Right lung (tissue), 2 donors: ENCODE measurements at regions not wholly inside any gene's neighbourhood (a gene's known extent, or its start where the extent isn't known, plus 50 kb on each side); places are given as distances from the start of the nearest gene placed in this dataset.
"Not testable (repeated sequence)": the region's sequence is repeated elsewhere in the genome, so short reads cannot be mapped to it uniquely, and the experiment has no call there.

Experiments used
- DNase-seq, 2 donors: peaks; one replicate each; pipeline ENCODE4 v3.0.0-alpha.2; 2013

DNA sequence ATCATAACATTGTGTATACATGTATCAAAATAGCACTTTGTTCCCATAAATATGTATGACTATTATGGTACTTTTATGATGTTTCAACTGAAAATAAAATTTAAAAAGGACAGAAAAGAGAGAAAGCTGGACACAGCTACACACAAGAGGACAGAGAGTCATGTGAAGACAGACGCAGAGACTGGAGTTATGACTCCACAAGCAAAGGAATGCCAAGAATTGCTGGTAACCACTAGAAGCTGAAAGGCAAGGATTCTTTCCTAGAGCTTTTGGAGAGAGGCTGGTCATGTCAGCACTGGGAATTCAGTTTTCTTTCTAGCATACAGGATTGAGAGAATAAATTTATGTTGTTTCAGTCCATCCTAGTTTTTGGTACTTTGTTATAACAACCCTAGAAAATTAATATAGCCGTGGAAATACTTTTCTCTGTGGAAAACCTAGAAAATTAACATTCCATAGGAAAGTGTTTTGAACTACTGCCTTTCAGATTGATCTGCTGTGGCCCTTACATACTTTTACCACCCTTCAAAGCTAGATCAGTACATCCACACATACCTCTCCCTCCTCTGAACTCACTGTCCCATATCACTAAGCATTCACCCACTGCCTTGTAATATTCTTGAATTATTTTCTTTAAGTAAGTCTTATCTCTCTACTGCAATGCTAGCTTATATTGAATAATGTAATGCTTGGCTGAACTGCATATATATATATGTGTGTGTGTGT, 575.3 kb downstream of the IPMK start:
- no peak for DNase-seq

DNA sequence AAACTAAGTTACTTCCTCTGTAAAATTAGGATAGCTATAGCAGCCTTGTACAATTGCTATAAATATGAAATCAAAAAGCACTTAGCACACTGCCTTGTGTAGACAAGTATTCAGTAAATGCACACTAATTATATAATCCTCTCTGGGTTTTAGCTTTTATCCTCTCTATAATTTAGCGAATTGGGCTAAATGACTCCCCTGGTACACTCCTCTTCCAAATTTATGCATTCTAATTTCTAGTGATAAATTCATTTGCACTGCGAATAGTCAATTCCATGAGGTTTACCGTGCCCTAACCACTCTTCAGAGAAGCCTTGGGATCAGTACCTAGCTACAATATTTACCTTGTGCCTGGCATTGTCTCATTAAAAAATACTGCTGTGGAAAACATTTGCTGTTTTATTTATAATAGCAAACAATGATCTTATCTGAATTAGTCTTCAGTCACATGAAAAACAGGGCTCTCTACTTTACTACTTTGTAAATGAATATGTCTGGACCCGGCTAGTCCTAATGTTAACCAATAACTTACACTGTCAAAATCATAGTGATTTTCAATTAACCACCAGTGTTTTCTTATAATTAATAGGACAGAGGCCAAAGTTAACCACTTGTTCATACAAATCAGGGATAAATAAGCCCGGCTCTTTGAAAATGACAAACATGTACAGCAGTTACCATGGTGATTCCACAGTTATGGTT, 577.9 kb downstream of the IPMK start:
- no peak for DNase-seq

DNA sequence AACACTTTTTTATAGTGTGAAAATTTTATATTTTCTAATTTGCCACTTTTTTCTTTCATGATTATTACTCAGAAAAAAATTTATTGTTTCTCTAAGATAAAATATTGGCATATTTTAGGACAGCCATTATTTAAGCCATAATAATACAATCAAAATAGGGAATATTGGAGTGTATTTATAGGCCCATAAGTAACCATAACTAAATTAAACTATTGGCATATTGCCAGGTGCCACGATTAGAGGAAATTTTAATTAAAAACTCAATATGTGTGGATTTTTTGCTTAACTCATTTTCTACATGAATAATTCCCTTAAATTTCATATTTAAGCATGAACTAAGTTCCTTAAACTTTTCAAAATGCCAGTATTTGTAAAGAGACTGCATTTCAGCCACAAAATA, 587.8 kb downstream of the IPMK start:
- DNase-seq: no peak

DNA sequence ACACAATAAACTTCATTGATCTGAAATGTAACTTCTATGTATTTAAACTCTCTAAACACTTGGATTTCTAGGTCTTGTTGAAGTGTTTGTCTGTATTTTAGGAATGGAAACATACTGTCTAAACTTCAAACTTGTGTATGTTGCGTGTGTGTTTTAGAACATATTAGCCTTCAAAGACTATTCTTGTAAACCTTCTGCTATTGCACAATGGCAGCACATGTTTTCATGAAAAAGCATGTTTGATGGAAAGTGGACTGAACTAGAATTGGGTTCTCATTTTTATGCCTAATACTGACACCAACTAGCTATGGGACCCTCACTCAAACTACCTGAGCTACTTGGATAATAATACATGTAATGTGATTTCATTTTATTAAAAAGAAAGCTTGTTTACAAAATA, 592.6 kb downstream of the IPMK start:
- DNase-seq: no peak

DNA sequence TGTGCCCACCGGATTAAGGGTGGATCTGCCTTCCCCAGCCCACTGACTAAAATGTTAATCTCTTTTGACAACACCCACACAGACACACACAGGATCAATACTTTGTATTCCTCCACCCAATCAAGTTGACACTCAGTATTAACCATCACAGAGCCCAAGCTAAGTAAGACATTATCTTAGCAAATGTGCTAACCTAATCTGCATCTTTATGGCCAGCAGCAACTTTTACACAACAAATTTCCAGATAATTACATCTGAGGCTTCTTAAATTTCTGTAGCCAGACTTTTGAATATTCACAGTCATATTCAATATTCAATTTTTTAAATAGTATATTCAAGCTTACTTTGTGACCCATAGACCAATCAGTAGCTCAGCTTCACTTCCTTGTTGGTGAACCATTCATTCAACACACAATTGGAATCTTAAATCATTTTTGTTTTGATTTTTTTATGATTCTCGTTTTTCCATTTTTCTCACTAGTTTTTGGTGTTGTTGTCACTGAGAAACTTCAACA, 594.2 kb downstream of the IPMK start:
- DNase-seq: no peak

DNA sequence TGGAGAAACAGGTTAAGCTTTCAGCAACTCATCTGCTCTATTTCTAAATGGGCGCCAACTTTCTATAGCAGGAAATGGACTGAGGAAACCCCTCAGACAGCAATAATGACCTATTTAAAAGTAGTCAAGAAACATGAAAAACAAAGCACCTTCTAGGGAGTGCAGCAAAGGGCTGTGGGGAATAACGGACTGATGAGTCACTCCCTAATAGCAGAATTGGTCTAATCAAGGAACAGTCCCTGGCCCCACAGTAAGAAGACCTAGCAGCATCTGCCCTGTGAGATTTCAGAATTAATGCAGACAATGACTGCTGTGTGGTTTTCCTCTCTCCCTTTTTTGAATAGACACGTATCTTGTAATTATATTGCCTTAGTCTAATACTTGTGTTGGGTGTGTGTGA, 602.9 kb downstream of the IPMK start:
- DNase-seq: no peak

DNA sequence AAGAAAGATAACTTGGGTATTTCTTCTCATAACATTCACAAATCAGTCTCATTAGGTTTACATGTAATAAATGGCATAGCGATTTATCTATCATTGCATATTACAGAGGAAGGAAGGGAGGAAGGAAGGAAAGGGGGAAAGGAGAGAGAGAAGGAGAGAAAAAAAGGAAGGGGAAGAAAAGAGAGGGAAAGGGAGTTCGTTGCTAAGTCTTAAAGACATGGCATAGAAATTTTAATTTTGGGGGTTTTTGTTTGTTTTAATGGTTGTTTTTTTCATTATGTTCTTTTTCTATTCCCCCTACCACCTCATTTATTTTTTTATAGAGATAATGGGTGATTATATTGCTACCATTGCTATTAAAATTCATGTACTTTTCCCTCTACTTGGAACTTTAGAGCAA, 604.3 kb downstream of the IPMK start:
- no peak for DNase-seq

DNA sequence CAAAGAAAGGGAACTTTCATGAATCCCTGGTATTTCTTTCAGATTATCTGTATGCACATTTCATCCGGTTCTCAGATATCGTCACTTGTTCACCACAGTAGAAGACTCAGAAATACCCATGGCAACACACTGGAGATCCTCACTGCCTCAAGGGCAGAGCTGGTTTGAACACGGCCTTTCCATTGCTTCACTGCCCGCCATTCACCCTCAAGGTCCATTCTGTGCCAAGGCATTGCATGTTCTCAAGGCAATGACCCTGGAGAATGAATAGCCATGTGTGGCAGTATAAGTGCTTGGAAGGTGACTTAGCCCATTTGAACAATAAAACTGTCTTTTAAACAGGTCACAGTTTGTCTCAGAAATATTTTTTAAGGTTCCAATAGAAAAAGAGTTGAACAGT, 606.5 kb downstream of the IPMK start:
- DNase-seq: no peak

DNA sequence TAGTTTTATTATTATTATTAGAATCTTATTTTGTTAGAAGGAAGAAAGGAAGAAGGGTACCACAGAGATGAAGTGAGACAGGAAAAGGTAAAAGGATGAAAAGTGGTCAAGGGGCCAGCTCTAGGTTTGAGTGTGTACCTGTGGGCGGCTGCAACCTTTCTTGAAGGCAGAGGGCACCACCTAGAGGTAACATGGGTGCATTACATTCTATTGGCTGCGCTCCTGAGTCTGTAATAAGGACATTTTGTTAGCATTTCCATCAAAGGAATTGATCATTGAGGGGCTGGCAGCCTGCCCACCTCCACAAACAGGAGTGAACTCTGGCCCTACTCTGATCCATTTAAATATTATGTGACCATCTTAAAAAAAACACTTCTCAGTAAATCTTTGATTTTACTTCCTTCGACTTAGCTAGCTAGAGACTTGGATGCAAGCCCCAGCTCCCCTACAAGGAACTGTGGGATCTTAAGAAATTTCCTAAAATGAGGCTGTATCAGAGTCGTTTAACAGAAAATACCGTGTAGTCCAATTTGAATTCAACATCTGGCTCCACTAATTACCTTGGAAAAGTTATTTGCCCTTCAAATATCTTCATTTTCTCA, 610.4 kb downstream of the IPMK start:
- DNase-seq: peak; percentile 7 to 32

DNA sequence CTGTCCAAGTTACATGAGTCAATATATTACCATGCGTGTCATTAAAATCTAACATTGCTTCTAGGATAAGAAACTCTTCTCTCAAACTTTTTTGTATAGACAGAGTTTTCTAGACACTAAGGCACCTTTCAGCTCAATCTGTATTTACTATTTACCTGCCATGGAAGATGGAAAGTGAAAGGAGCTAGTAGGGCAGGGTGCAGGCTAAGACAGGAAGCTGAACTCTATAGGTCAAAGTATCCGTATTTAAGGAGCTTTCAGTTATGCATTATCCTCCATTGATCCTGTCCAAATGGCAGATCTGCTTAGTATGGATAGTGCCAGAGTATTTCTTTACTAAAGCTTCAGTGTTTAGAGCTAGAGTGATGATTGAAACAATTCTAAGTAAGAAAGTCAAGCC, 612.8 kb downstream of the IPMK start:
- DNase-seq: no peak

DNA sequence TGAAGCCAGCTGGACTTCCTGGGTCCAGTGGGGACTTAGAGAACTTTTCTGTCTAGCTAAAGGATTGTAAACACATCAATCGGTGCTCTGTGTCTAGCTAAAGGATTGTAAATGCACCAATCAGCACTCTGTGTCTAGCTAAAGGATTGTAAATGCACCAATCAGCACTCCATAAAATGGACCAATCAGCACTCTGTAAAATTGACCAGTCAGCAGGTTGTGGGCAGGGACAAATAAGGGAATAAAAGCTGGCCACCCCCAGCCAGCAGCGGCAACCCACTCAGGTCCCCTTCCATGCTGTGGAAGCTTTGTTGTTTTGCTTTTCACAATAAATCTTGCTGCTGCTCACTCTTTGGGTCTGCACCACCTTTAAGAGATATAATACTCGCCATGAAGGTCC, 622.6 kb downstream of the IPMK start:
- DNase-seq: not testable (repeated sequence)

DNA sequence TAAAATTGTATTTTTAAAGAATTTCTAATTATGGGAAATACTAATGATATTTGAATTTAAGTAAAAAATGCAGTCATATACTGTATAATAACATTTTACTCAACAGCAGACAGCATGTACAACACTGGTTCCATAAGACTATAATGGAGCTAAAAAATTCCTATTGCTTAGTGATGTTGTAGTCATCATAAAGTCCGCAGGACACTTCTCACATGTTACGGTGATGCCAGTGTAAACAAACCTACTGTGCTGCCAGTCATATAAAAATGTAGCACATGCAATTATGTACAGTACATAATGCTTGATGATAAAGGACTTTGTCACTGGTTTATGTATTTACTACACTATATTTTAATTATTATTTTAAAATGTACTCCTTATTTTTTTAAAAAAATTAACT, 629.3 kb downstream of the IPMK start:
- no peak for DNase-seq

DNA sequence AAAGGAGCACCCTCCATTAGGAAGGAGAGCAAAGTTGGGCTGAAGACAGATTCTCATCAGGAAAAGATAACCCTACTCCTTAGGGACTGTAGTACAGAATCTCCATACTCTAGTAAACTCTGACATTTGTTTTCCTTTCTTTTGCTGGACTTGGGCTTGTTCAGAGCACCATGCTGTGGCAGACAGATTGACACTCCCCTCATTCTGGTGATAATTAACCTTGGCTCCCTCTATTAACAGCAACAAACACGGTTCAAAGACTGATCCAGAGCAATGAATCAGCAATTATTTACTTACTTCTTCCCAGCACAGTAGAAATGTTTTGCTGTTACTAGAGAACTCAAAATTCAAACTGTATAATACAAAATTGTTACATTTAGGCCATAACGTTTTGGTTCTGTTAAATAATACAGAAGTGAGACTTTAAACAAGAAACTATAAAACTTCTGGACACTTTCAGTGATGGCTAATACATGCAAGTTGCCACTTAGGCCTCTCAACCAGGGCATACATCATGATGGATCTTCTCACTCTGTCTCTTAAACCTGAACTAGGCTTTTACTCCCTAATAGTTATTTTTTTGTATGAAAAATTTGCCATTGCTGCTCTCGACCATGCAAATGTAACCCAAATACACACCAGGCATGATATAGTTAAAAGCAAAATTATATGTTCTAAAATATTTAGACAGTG, 639.0 kb downstream of the IPMK start:
- no peak for DNase-seq

DNA sequence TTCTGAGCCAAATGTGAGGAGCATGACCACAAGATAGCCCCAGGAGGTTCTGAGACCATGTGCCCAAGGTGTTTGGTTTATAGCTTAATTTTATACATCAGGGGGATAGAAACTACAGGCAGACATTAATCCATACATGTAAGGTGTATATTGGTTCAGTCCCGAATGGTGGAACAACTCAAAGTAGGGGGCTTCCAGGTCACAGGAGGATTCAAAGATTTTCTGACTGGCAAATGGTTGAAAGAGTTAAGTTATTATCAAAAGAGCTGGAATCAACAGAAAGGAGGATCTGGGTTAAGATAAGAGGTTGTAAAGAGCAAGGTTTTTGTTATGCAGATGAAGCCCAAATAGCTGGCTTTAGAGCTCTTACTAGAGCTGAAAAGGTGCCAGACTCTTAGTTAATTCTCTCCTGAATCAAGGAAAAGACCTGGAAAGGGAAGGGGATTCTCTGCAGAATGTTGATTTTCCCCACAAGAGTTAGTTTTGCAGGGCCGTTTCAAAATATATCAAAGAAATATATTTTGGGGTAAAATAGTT, 640.0 kb downstream of the IPMK start:
- DNase-seq: no peak

DNA sequence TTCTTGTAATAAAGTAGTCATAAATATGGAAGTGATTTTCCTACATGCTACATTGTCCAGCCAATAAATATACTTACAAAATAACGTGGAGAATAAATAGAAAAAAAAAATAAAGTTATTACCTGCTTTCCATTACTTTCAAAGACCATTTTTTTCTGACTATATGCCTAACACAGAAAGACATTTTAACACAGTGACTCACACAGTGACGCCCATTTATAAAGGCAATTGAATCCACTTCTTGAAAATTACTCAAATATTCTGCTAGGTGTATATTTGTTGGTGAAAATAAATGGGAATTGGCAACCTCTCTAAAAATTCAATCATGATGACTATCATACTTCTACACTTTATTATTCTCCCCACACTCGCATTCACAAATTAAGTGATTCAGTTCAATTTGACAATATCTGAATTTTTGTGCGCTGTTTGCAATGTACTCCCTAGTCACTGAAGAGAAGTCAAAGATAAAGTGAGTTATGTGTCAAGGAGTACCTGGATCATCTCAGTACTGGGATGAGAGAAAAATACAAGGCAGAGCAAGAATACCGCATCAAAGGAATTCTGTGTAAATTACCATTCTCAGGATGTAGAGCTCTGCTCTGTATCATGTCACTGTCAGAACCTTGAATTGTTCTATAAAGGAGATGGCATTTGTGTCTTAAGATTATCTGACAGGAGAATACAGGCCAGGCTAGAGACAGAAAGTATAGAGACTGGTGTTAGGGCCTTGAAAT, 642.7 kb downstream of the IPMK start:
- DNase-seq: no peak

DNA sequence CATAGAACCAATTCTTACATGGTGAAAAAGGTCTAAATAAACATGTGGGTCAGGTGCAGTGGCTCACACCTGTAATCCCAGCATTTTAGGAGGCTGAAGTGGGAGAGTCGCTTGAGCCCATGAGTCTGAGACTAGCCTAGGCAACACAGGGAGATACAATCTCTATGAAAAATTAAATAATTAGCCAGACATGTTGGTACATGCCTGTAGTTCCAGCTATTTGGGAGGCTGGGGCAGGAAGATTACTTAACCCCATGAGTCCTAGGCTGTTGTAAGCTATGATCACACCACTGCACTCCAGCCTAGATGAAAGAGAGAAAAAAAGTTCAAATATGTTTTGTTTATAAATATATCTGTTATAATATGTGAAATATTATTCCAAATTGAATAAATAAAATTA, 643.6 kb downstream of the IPMK start:
- no peak for DNase-seq

DNA sequence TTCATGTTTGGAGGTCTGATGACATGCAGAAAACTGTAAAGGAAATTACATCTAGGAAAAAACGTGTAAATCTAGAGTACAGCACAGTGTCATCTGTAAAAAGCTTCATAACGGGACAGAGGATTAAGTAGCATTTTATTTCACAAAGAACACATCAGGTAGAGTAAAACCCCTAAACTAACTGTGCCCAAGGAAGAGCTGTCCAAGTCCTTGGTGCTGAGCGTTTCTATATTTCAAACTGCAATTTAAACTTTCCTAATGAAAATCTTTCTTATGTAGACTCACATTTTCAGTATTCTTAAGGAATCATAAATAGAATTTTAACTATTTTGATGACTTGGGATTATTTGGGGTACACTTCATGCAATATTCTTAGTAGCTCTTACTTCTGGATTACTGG, 646.2 kb downstream of the IPMK start:
- no peak for DNase-seq

DNA sequence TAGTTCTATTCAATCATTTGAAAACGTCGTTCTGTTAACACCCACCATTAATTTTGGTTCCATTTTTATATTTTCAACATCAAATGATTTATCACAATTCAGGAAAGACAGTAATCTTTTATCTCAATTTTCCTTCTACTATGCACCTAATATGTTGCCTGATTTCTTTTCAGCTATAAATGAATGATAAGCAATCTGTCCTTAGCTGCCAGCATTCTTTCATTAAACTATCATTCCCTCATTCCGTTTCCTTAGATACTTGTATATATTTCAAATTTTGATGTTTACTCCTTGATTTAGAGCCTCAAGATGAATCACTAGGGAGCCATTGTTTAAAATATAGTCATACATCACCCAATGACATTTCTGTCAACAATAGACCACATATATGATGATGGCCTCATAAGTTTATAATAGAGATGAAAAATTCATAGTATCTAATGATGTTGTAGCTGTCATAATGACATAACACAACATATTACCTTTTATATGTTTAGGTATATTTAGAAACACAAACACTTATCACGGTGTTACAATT, 661.7 kb downstream of the IPMK start:
- DNase-seq: no peak

DNA sequence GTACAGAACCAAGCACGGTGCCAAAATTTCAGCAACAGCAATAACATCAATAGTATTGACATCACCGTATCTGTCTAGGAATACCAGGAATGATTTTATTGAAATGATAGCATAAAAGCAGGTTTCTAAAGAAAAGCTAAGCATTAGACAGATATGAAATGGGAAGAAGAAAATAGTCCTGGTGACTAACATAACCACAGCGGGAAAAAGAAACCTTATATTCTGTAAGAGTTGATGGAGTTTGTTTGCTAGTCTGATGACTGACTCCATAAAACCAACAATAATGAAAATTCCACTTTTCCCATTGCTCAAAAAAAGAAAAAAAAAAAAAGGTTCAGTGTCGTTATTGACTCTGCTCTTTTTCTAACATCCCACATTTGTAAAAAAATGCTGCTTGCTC, 668.3 kb downstream of the IPMK start:
- no peak for DNase-seq

DNA sequence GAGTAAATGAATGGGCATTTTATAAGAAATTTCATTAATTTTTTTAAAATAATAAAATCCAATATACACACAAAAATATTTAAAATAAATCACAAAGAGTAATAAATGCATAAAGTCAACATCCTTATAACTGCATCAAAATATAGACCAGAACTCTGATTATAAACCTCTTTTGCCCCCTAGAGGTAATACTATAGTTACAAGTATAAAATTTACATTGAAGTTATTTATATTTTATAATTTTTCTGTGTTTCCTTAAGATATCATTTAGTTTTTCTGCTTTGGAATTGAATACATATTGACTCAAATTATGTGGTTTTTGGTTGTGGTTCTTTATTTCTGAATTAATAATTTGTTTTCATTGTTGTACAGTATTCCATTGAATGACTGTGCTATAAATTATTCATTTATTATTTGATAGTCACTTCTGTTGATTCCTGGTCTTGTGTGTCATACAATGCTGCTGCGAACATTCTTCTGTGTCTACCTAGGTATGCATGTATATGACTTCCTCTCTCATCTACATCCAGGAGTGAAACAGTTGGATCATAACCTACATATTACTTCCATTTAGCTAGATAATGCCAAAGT, 673.6 kb downstream of the IPMK start:
- no peak for DNase-seq

DNA sequence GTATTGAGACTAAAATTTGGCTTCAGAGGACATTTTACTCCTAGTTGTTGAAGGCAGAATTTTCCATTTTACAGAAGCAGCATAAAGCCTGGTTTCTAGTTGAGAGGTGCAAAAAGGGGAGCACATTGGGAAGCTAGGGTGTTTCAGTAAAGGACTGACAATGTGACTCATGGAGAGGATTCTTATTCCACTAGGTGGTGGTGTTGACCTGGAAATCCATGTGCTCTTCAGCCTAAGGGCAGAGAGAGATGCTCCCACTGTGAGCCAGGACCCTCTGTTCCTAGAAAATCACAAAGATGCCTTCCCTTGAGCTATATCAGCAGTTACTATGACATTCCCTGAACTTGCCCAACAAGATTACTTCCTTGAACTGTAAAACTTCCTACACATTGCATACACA, 687.8 kb downstream of the IPMK start:
- no peak for DNase-seq
